ENCODE measurements at regions not wholly inside any gene's neighbourhood (a gene's known extent, or its start where the extent isn't known, plus 50 kb on each side); places are given as distances from the start of the nearest gene placed in this dataset.

- TF ChIP-seq CTCF (conservative IDR thresholded peaks at IDR 0.05; ENCODE audit: low read depth, low read length) = no peak
- no peak for TF ChIP-seq EZH2 (IDR thresholded peaks at IDR 0.05; ENCODE audit: borderline replicate concordance, low read depth, low read length, poor library complexity, severe bottlenecking)
These were observed 119.5 kb upstream of the CAV2 start for GRCh38 chr7:116380025-116380424.

All from A673 (cell line).